HEK293 (cell line): ENCODE measurements at regions not wholly inside any gene's neighbourhood (a gene's known extent, or its start where the extent isn't known, plus 50 kb on each side); places are given as distances from the start of the nearest gene placed in this dataset.

Experiments
- CTCF ChIA-PET: fragments of 350-600 bp; formaldehyde crosslinking; extraction: SDS; loops from one replicate; lab custom pipeline; 2021; ENCODE audit warnings: antibody characterized with exemption; lab: Yijun Ruan, JAX
- POLR2A ChIA-PET: fragments of 300-600 bp; formaldehyde crosslinking; extraction: SDS; loops from one replicate; lab custom pipeline; 2020; ENCODE audit warnings: antibody characterized with exemption, inconsistent platforms; lab: Yijun Ruan, JAX
- H3K27ac ChIP-seq: fragments of 200-500 bp; sonication (Bioruptor generic); 2 replicates; pipeline ENCODE4 v1.5.1; 2014; ENCODE audit warnings: low read depth, low read length, control low read depth, inconsistent platforms; ENCODE audit errors: extremely low read depth
- H3K36me3 ChIP-seq, 2 experiments: fragments of 200-500 bp in 1 of 2; sonication (Bioruptor generic) in 1 of 2; 1 replicate in 1 of 2; 2 replicates in 1 of 2; pipeline ENCODE4 v1.5.1; 2014 to 2017; ENCODE audit warnings: inconsistent platforms in 2 of 2, low read length in 2 of 2; ENCODE audit not compliant: control insufficient read depth in 2 of 2, insufficient read depth in 1 of 2
- H3K4me1 ChIP-seq: fragments of 200-500 bp; sonication (Bioruptor generic); 2 replicates; pipeline ENCODE4 v1.5.1; 2014; ENCODE audit warnings: mild to moderate bottlenecking, low read length, inconsistent platforms; ENCODE audit not compliant: control insufficient read depth, insufficient read depth
- H3K4me3 ChIP-seq: 2 replicates; pipeline ENCODE4 v1.5.1; 2011; ENCODE audit warnings: low read depth, mild to moderate bottlenecking, control low read depth, low read length, moderate library complexity
- H3K9me3 ChIP-seq: fragments of 200-500 bp; sonication (Bioruptor generic); 2 replicates; pipeline ENCODE4 v1.5.1; 2014; ENCODE audit warnings: low read depth, low read length, inconsistent platforms; ENCODE audit not compliant: control insufficient read depth, insufficient read depth
- GLI4 ChIP-seq: fragments of 450-650 bp; formaldehyde crosslinking; IDR thresholded peaks from 2 replicates; pipeline ENCODE4 v1.5.1; 2016; ENCODE audit warnings: missing biosample characterization, missing genetic modification characterization
- GLIS1 ChIP-seq: fragments of 450-650 bp; formaldehyde crosslinking; IDR thresholded peaks from 2 replicates; pipeline ENCODE4 v1.5.1; 2016; ENCODE audit warnings: missing biosample characterization, missing genetic modification characterization
- KLF16 ChIP-seq: fragments of 450-650 bp; formaldehyde crosslinking; IDR thresholded peaks from 2 replicates; pipeline ENCODE4 v1.5.1; 2017; ENCODE audit warnings: missing biosample characterization, missing genetic modification characterization
- PRDM4 ChIP-seq: fragments of 450-650 bp; formaldehyde crosslinking; IDR thresholded peaks from 2 replicates; pipeline ENCODE4 v1.5.1; 2017; ENCODE audit warnings: missing biosample characterization, missing genetic modification characterization
- SETDB1 ChIP-seq: IDR thresholded peaks from one replicate; pipeline ENCODE4 v1.6.1; 2017; ENCODE audit warnings: mild to moderate bottlenecking, low read length, moderate library complexity, mixed read lengths; ENCODE audit not compliant: insufficient read length
- ZFP69B ChIP-seq: fragments of 450-650 bp; formaldehyde crosslinking; IDR thresholded peaks from 2 replicates; pipeline ENCODE4 v1.5.1; 2016; ENCODE audit warnings: missing biosample characterization, missing genetic modification characterization
- ZIC2 ChIP-seq: fragments of 450-650 bp; formaldehyde crosslinking; IDR thresholded peaks from 2 replicates; pipeline ENCODE4 v1.5.1; 2016; ENCODE audit warnings: missing biosample characterization, missing genetic modification characterization
- ZNF174 ChIP-seq: fragments of 450-650 bp; formaldehyde crosslinking; IDR thresholded peaks from 2 replicates; pipeline ENCODE4 v1.5.0; 2017; ENCODE audit warnings: missing biosample characterization, mild to moderate bottlenecking, missing genetic modification characterization
- ZNF175 ChIP-seq: fragments of 450-650 bp; formaldehyde crosslinking; IDR thresholded peaks from 2 replicates; pipeline ENCODE4 v1.5.1; 2016; ENCODE audit warnings: missing biosample characterization, missing genetic modification characterization
- ZNF24 ChIP-seq: fragments of 450-650 bp; formaldehyde crosslinking; IDR thresholded peaks from 2 replicates; pipeline ENCODE4 v1.5.1; 2016; ENCODE audit warnings: missing biosample characterization, missing genetic modification characterization
- ZNF302 ChIP-seq: fragments of 450-650 bp; formaldehyde crosslinking; IDR thresholded peaks from 2 replicates; pipeline ENCODE4 v1.5.1; 2016; ENCODE audit warnings: missing biosample characterization, missing genetic modification characterization, low read depth
- ZNF311 ChIP-seq: fragments of 450-650 bp; formaldehyde crosslinking; IDR thresholded peaks from 2 replicates; pipeline ENCODE4 v1.5.1; 2017; ENCODE audit warnings: missing biosample characterization, missing genetic modification characterization, borderline replicate concordance
- ZNF398 ChIP-seq: fragments of 450-650 bp; formaldehyde crosslinking; IDR thresholded peaks from 2 replicates; pipeline ENCODE4 v1.5.1; 2017; ENCODE audit warnings: missing biosample characterization, missing genetic modification characterization
- ZNF426 ChIP-seq: fragments of 450-650 bp; formaldehyde crosslinking; IDR thresholded peaks from 2 replicates; pipeline ENCODE4 v1.5.1; 2017; ENCODE audit warnings: missing biosample characterization, missing genetic modification characterization, mild to moderate bottlenecking, inconsistent platforms, moderate library complexity
- ZNF501 ChIP-seq: fragments of 450-650 bp; formaldehyde crosslinking; IDR thresholded peaks from 2 replicates; pipeline ENCODE4 v1.5.1; 2016; ENCODE audit warnings: missing biosample characterization, missing genetic modification characterization
- ZNF529 ChIP-seq: fragments of 450-650 bp; formaldehyde crosslinking; IDR thresholded peaks from 2 replicates; pipeline ENCODE4 v1.5.1; 2017; ENCODE audit warnings: missing genetic modification characterization, missing biosample characterization; ENCODE audit not compliant: insufficient replicate concordance
- ZNF585B ChIP-seq: fragments of 450-650 bp; formaldehyde crosslinking; IDR thresholded peaks from 2 replicates; pipeline ENCODE4 v1.5.1; 2016; ENCODE audit warnings: missing biosample characterization, missing genetic modification characterization
- ZNF654 ChIP-seq: fragments of 450-650 bp; formaldehyde crosslinking; IDR thresholded peaks from 2 replicates; pipeline ENCODE4 v1.5.1; 2016; ENCODE audit warnings: low read depth, missing biosample characterization, missing genetic modification characterization
- ZNF660 ChIP-seq: fragments of 450-650 bp; IDR thresholded peaks from 2 replicates; pipeline ENCODE4 v1.5.1; 2018; ENCODE audit warnings: missing biosample characterization, mild to moderate bottlenecking, missing genetic modification characterization
- TF ChIP-seq, protein P1 (sequence below): fragments of 450-650 bp; formaldehyde crosslinking; IDR thresholded peaks from 2 replicates; pipeline ENCODE4 v1.5.1; 2017; ENCODE audit warnings: missing biosample characterization, mild to moderate bottlenecking, missing genetic modification characterization, moderate library complexity

DNA sequence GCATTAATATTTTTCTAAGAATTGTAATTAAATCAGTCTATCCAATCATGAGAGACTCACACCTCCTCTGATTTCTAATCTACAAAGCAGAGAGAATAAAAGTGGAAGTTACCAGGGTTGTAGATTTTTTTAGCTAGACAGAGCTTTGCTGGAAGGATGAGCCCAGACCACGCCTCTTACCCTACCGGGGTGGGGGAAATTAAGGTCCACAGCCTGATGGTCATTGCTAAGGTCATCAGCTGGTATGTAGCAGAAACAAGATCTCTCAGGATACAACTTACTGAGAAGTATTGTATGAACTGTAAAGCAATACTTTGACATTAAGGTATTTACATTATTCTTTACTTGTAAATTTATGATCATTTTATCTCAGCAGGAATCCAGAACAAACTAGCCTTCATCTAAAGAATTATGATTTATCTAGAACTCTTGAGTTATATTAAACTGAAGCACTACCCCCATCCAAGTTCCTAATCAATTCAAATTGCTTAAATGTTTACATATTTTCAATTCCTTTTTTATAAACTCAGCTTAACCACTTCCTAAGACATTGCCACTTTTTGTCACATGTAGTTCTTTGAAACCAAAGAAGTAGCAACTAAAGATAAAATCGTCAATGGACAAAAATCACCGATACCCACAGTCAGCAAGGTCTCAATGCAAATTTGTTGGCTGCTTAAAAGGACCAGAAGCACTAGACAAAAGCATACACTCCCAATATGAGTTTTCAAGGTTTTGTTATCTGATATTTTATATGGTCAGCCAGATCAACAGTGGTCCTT, 225.8 kb upstream of the DAPK1 start:
- no peak for TF ChIP-seq ZNF24
- no peak for TF ChIP-seq ZNF660
- TF ChIP-seq ZIC2 (tag by site-specific recombination): no peak
- no peak for TF ChIP-seq GLI4 (tag by site-specific recombination)
- TF ChIP-seq ZNF302 (tag by site-specific recombination): no peak
- TF ChIP-seq ZNF501 (tag by site-specific recombination): no peak
- no peak for TF ChIP-seq ZNF174
- no peak for TF ChIP-seq KLF16 (tag by site-specific recombination)
- no peak for TF ChIP-seq ZNF426 (tag by site-specific recombination)
- H3K27ac ChIP-seq: no peak overlapping the region
- ChIA-PET CTCF (interaction anchor here (0.5 to 0.7 kb wide), 2 partner anchors 378 to 756 kb away, joined by 3 read pairs; no protein-coding TSS in a partner anchor), POLR2A (no interaction called here)
- H3K4me3 ChIP-seq: no peak overlapping the region
- no peaks in the 10 kb centered on the region for H3K36me3 ChIP-seq
- no peaks in the 10 kb centered on the region for H3K9me3 ChIP-seq
- peaks cover 3% of the 10 kb centered on the region; the same call in 1 of the 2 replicates for H3K4me1 ChIP-seq

GRCh38 chr9:87275047-87275725, 222.5 kb upstream of the DAPK1 start:
- Histone ChIP-seq H3K4me1 (peaks cover 2% of the 10 kb centered on the region; the same call in 1 of the 2 replicates), H3K36me3 (no peaks in the 10 kb centered on the region), H3K4me3 (no peak overlapping the region), H3K27ac (no peak overlapping the region), H3K9me3 (no peaks in the 10 kb centered on the region)
- ChIA-PET CTCF (interaction anchor here (0.6 to 1.1 kb wide), 2 partner anchors 11 to 788 kb away, joined by 3 to 4 read pairs; no protein-coding TSS in a partner anchor), POLR2A (no interaction called here)
- TF ChIP-seq, protein P1, sequence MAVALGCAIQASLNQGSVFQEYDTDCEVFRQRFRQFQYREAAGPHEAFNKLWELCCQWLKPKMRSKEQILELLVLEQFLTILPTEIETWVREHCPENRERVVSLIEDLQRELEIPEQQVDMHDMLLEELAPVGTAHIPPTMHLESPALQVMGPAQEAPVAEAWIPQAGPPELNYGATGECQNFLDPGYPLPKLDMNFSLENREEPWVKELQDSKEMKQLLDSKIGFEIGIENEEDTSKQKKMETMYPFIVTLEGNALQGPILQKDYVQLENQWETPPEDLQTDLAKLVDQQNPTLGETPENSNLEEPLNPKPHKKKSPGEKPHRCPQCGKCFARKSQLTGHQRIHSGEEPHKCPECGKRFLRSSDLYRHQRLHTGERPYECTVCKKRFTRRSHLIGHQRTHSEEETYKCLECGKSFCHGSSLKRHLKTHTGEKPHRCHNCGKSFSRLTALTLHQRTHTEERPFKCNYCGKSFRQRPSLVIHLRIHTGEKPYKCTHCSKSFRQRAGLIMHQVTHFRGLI (tag by site-specific recombination): no peak
- peak; percentile 12; the same call in 1 of the 2 replicates for TF ChIP-seq ZNF398 (tag by site-specific recombination)
- TF ChIP-seq ZNF585B: no peak
- TF ChIP-seq ZFP69B (tag by site-specific recombination): no peak
- no peak for TF ChIP-seq SETDB1

DNA sequence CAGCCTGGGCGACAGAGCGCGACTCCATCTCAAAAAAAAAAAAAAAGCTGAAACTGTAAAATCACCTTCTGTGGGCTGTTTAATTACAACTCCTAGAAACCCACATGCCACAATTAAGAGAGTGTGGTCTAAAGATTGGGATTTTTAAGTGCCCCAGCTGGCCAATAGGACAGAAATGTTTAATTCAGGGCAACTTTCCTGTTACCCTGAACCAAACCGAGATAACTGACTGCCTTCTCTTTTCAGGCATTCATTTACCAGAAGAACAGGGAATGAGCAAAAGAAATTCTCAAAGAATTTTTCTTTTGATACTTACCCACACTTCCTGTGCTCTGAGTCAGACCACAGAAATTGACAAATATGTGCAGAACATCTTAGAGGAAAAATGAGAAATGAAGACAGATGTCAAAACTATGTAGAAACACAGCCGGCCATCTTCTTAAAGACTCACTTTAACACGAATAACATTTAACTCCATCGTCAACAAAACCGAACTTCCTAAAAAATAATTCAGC, 221.3 kb upstream of the DAPK1 start:
- Histone ChIP-seq H3K36me3 (no peaks in the 10 kb centered on the region), H3K9me3 (no peaks in the 10 kb centered on the region), H3K4me1 (no peaks in the 10 kb centered on the region), H3K27ac (no peak overlapping the region), H3K4me3 (no peak overlapping the region)
- POLR2A ChIA-PET: interaction anchor here (1.1 kb wide), 1 partner anchor 9 kb away, joined by 4 read pairs; no protein-coding TSS in a partner anchor
- TF ChIP-seq ZNF654 (no peak), ZNF311 (tag by site-specific recombination) (no peak), ZNF175 (no peak), ZNF529 (tag by site-specific recombination) (no peak), PRDM4 (tag by site-specific recombination) (peak; percentile 13; the same call in 1 of the 2 replicates), GLIS1 (tag by site-specific recombination) (no peak)
- CTCF ChIA-PET: no interaction called here
